KMS-11 (cell line): ENCODE measurements at regions not wholly inside any gene's neighbourhood (a gene's known extent, or its start where the extent isn't known, plus 50 kb on each side); places are given as distances from the start of the nearest gene placed in this dataset.
"Not testable (repeated sequence)": the region's sequence is repeated elsewhere in the genome, so short reads cannot be mapped to it uniquely, and the experiment has no call there.

ENCODE experiments used
- H2AFZ ChIP-seq: fragments of 200-600 bp; sonication (generic); 2 replicates; pipeline ENCODE4 v1.6.1; 2016; ENCODE audit warnings: antibody characterized with exemption, mixed run types, low read depth
- H3K27ac ChIP-seq: fragments of 200-600 bp; sonication (generic); 2 replicates; pipeline ENCODE4 v1.6.1; 2016; ENCODE audit warnings: mild to moderate bottlenecking, mixed run types
- H3K27me3 ChIP-seq: fragments of 200-600 bp; sonication (generic); 2 replicates; pipeline ENCODE4 v1.6.1; 2017; ENCODE audit warnings: mild to moderate bottlenecking, low read depth, mixed run types, moderate library complexity; ENCODE audit not compliant: insufficient read depth
- H3K36me3 ChIP-seq: fragments of 200-600 bp; sonication (generic); 2 replicates; pipeline ENCODE4 v1.6.1; 2017; ENCODE audit warnings: mild to moderate bottlenecking, mixed run types; ENCODE audit not compliant: insufficient read depth
- H3K4me1 ChIP-seq: fragments of 200-600 bp; sonication (generic); 2 replicates; pipeline ENCODE4 v1.6.1; 2016; ENCODE audit warnings: mild to moderate bottlenecking, low read depth, mixed run types; ENCODE audit not compliant: poor library complexity, severe bottlenecking
- H3K4me2 ChIP-seq: fragments of 200-600 bp; sonication (generic); 2 replicates; pipeline ENCODE4 v1.7.0; 2016; ENCODE audit warnings: mild to moderate bottlenecking, mixed run types
- H3K4me3 ChIP-seq: fragments of 200-600 bp; sonication (generic); IDR thresholded peaks from 2 replicates; pipeline ENCODE4 v1.6.1; 2017; ENCODE audit warnings: low read depth, low read length, mixed read lengths; ENCODE audit not compliant: insufficient read depth
- H3K79me2 ChIP-seq: fragments of 200-600 bp; sonication (generic); 2 replicates; pipeline ENCODE4 v1.6.1; 2016; ENCODE audit warnings: low read depth, mixed run types; ENCODE audit not compliant: insufficient read depth
- H3K9ac ChIP-seq: fragments of 200-600 bp; sonication (generic); 2 replicates; pipeline ENCODE4 v1.6.1; 2016; ENCODE audit warnings: mild to moderate bottlenecking, mixed run types
- H4K20me1 ChIP-seq: fragments of 200-600 bp; sonication (generic); 2 replicates; pipeline ENCODE4 v1.6.1; 2016; ENCODE audit warnings: mild to moderate bottlenecking, mixed run types; ENCODE audit not compliant: insufficient read depth
- TF ChIP-seq, protein P1 (sequence below): fragments of 200-600 bp; sonication (generic); conservative IDR thresholded peaks from 2 replicates; pipeline ENCODE4 v1.6.1; 2017; ENCODE audit warnings: low read depth, mild to moderate bottlenecking, antibody characterized with exemption, low read length, moderate library complexity, mixed read lengths

DNA sequence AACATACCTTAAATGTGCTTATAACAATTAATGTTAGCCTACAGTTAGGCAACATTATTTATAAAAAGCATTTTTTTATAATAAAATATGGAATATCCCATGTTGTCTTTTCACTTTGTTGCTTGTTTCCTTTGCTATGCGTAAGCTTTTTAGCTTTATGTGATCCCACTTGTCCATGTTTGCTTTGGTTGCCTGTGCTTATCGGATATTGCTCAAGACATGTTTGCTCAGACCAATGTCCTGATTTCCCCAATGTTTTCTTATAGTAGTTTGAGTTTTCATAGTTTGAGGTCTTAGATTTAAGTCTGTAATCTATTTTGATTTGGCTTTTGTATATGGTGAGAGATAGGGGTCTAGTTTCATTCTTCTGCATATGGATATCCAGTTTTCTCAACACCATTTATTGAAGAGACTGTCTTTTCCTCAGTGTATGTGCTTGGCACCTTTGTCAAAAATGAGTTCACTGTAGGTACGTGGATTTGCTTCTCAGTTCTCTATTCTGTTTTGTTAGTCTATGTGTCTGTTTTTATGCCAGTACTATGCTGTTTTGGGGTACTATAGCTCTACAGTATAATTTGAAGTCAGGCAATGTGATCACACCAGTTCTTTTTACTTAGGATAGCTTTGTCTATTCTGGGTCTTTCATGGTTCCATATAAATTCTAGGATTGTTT, 592.7 kb upstream of the SEMA6D start:
- H3K9ac ChIP-seq, result no peak overlapping the region
- H3K4me1 ChIP-seq, result no peaks in the 10 kb centered on the region
- H3K79me2 ChIP-seq, result no peaks in the 10 kb centered on the region
- H3K36me3 ChIP-seq, result no peaks in the 10 kb centered on the region
- H3K27ac ChIP-seq, result no peak overlapping the region
- H3K4me3 ChIP-seq, result no peak overlapping the region
- no peaks in the 10 kb centered on the region for H4K20me1 ChIP-seq
- TF ChIP-seq, protein P1, sequence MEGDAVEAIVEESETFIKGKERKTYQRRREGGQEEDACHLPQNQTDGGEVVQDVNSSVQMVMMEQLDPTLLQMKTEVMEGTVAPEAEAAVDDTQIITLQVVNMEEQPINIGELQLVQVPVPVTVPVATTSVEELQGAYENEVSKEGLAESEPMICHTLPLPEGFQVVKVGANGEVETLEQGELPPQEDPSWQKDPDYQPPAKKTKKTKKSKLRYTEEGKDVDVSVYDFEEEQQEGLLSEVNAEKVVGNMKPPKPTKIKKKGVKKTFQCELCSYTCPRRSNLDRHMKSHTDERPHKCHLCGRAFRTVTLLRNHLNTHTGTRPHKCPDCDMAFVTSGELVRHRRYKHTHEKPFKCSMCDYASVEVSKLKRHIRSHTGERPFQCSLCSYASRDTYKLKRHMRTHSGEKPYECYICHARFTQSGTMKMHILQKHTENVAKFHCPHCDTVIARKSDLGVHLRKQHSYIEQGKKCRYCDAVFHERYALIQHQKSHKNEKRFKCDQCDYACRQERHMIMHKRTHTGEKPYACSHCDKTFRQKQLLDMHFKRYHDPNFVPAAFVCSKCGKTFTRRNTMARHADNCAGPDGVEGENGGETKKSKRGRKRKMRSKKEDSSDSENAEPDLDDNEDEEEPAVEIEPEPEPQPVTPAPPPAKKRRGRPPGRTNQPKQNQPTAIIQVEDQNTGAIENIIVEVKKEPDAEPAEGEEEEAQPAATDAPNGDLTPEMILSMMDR, result no peak
- no peaks in the 10 kb centered on the region for H3K27me3 ChIP-seq
- no peak overlapping the region for H3K4me2 ChIP-seq
- no peak overlapping the region for H2AFZ ChIP-seq

DNA sequence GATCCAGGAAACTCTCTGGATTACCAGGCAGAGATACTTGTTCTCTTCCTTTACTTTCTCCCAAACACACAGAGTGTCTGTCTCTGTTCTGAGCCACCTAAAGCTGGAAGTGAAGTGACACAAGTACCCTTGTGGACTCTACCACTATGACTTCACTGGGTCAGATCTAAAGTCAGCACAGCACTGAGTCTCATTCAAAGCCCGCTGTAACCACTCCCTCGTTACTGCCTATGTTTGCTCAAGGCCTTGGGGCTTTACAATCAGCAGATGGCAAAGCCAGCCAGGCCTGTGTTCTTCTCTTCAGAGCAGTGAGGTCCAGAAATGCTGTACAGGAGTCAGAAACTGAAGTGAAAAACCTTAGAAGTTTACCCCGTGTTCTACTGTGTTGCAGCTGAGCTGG, 588.3 kb upstream of the SEMA6D start:
- no peaks in the 10 kb centered on the region for H3K4me1 ChIP-seq
- no peak overlapping the region for H2AFZ ChIP-seq
- H3K4me2 ChIP-seq, result no peak overlapping the region
- H3K9ac ChIP-seq, result no peak overlapping the region
- H3K27me3 ChIP-seq, result no peaks in the 10 kb centered on the region
- H3K36me3 ChIP-seq, result no peaks in the 10 kb centered on the region
- H4K20me1 ChIP-seq, result no peaks in the 10 kb centered on the region
- no peak overlapping the region for H3K27ac ChIP-seq
- no peaks in the 10 kb centered on the region for H3K79me2 ChIP-seq
- TF ChIP-seq, protein P1, result no peak
- no peak overlapping the region for H3K4me3 ChIP-seq

DNA sequence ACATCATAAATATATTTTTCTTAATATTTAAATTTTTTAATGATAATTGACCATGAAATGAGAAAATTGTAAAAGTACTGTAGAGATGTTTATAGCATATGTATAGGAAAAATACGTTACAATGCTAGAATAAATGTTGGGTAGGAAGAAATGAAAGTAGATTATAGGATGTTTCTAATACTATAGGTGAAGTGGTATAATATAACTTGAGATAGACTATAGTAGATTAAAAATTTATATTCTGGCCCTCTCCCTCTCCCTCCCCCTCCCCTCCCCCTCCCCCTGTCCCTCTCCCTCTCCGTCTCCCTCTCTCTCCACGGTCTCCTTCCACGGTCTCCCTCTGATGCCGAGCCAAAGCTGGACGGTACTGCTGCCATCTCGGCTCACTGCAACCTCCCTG, 585.9 kb upstream of the SEMA6D start:
- not testable (repeated sequence) for H3K36me3 ChIP-seq, H3K27me3 ChIP-seq, H3K9ac ChIP-seq

DNA sequence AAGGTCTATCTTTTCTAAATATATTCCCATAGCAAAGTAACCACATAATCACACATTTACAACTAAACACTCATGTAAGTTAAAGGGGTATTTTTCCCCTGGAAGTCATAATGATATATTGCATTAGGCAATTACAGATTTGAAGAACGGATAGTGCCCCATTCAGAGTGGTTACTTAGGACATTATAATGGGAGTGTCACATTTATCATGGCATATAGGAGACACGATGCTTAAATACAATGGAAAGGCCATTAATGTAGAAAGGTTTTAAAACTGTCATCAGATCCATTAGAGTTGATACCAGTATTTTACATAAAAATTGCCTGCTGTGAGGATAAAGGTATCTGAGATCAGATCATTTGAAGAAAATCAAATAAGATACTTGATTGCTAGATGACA, 582.0 kb upstream of the SEMA6D start:
- no peaks in the 10 kb centered on the region for H3K36me3 ChIP-seq
- H3K4me2 ChIP-seq, result no peak overlapping the region
- TF ChIP-seq, protein P1, result no peak
- no peaks in the 10 kb centered on the region for H4K20me1 ChIP-seq
- no peak overlapping the region for H3K9ac ChIP-seq
- H3K4me3 ChIP-seq, result no peak overlapping the region
- H3K27me3 ChIP-seq, result no peaks in the 10 kb centered on the region
- no peaks in the 10 kb centered on the region for H3K79me2 ChIP-seq
- H3K27ac ChIP-seq, result no peak overlapping the region
- H2AFZ ChIP-seq, result no peak overlapping the region
- H3K4me1 ChIP-seq, result no peaks in the 10 kb centered on the region

More for the DNA sequence above, 585.9 kb upstream of the SEMA6D start:
- not testable (repeated sequence) for H3K4me2 ChIP-seq, H2AFZ ChIP-seq, H4K20me1 ChIP-seq, H3K4me1 ChIP-seq, H3K27ac ChIP-seq, H3K79me2 ChIP-seq, H3K4me3 ChIP-seq

DNA sequence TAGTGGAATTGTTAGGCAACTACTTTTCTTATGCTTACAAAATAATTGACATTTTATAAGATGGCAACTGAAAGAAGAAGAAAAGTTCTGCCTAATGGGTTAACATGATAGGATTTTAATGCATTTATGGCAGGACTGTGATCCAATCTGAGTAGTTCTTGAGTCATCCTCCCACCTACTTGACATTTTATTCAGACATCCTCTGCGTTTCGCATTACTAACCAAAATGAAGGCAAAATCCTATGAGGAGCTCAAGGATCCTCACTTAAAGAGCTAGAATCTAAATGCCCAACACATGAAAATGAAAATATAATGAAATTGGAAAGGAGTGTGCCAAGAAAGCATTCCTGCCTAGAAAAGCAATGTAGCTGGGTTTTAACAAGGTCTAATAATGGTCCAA, 581.1 kb upstream of the SEMA6D start:
- H3K36me3 ChIP-seq, result no peaks in the 10 kb centered on the region
- TF ChIP-seq, protein P1, result no peak
- H3K4me2 ChIP-seq, result no peak overlapping the region
- no peak overlapping the region for H3K27ac ChIP-seq
- H4K20me1 ChIP-seq, result no peaks in the 10 kb centered on the region
- no peak overlapping the region for H3K9ac ChIP-seq
- H3K27me3 ChIP-seq, result no peaks in the 10 kb centered on the region
- H3K4me3 ChIP-seq, result no peak overlapping the region
- no peak overlapping the region for H2AFZ ChIP-seq
- no peaks in the 10 kb centered on the region for H3K79me2 ChIP-seq
- no peaks in the 10 kb centered on the region for H3K4me1 ChIP-seq
